Esophagus squamous epithelium (tissue), 4 donors: ENCODE measurements at regions not wholly inside any gene's neighbourhood (a gene's known extent, or its start where the extent isn't known, plus 50 kb on each side); places are given as distances from the start of the nearest gene placed in this dataset.

Experiments
- POLR2A ChIP-seq, 4 donors: fragments of 450-650 bp; IDR thresholded peaks; one replicate each; pipeline ENCODE4 v1.6.1; 2017; ENCODE audit warnings: antibody characterized with exemption in 4 of 4, mild to moderate bottlenecking in 4 of 4, moderate library complexity in 3 of 4
- TF ChIP-seq, protein P1 (sequence below), 6 experiments: fragments of 450-650 bp in 4 of 6; fragments of 200-600 bp in 2 of 6; sonication (generic) in 2 of 6; IDR thresholded peaks; one replicate each; pipeline ENCODE4 v1.5.1; 2016 to 2019; ENCODE audit warnings: antibody characterized with exemption in 6 of 6, mild to moderate bottlenecking in 4 of 6, moderate library complexity in 4 of 6

- TF ChIP-seq, protein P1, sequence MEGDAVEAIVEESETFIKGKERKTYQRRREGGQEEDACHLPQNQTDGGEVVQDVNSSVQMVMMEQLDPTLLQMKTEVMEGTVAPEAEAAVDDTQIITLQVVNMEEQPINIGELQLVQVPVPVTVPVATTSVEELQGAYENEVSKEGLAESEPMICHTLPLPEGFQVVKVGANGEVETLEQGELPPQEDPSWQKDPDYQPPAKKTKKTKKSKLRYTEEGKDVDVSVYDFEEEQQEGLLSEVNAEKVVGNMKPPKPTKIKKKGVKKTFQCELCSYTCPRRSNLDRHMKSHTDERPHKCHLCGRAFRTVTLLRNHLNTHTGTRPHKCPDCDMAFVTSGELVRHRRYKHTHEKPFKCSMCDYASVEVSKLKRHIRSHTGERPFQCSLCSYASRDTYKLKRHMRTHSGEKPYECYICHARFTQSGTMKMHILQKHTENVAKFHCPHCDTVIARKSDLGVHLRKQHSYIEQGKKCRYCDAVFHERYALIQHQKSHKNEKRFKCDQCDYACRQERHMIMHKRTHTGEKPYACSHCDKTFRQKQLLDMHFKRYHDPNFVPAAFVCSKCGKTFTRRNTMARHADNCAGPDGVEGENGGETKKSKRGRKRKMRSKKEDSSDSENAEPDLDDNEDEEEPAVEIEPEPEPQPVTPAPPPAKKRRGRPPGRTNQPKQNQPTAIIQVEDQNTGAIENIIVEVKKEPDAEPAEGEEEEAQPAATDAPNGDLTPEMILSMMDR (IDR thresholded peaks at IDR 0.05) = no peak
- no peak for TF ChIP-seq POLR2A (IDR thresholded peaks at IDR 0.05)
Measured at GRCh38 chr22:27551402-27551801, 250.2 kb downstream of the MN1 start.
